ENCODE measurements at regions not wholly inside any gene's neighbourhood (a gene's known extent, or its start where the extent isn't known, plus 50 kb on each side); places are given as distances from the start of the nearest gene placed in this dataset.

- H3K4me1 ChIP-seq (ENCODE audit: control insufficient read depth in 2 of 2, insufficient read depth in 2 of 2, low read length in 2 of 2): no peaks in the 10 kb centered on the region
- 100% methylated on average over 1 of the region's 2 CpGs for WGBS (ENCODE audit: insufficient coverage)
- intact Hi-C loops (cut with micrococcal nuclease): no loop called here
- no peak overlapping the region for H3K4me3 ChIP-seq (ENCODE audit: control extremely low read depth in 1 of 5, extremely low read depth in 1 of 5, insufficient read depth in 1 of 5, low read depth in 2 of 5, low read length in 4 of 5)
- POLR2A ChIA-PET: no interaction called here
- no peaks in the 10 kb centered on the region for H4K20me1 ChIP-seq (ENCODE audit: control insufficient read depth, insufficient read depth, low read length, poor library complexity, severe bottlenecking)
- no peak overlapping the region for H3K27ac Mint-ChIP-seq
- H3K9ac ChIP-seq (ENCODE audit: low read length): no peak overlapping the region
- no peaks in the 10 kb centered on the region for H3K4me1 Mint-ChIP-seq
- H2AFZ ChIP-seq (ENCODE audit: insufficient read depth, low read depth, low read length, poor library complexity, severe bottlenecking): no peak overlapping the region
- CTCF ChIA-PET: no interaction called here
- H3K27me3 ChIP-seq (replicated peaks in 1 of 4; ENCODE audit: control extremely low read depth in 1 of 4, control insufficient read depth in 3 of 4, insufficient read depth in 4 of 4, low read length in 3 of 4): no peaks in the 10 kb centered on the region
- H3K27ac ChIP-seq (ENCODE audit: low read length in 2 of 2): no peak overlapping the region
- H3K4me2 ChIP-seq (replicated peaks; ENCODE audit: low read depth, low read length, poor library complexity, severe bottlenecking): no peak overlapping the region
- no peak overlapping the region for H3K4me3 Mint-ChIP-seq
- TF ChIP-seq CTCF (IDR thresholded peaks at IDR 0.05): no peak
- TF ChIP-seq EZH2 (IDR thresholded peaks at IDR 0.05; ENCODE audit: borderline replicate concordance, insufficient read depth, low read depth, low read length, poor library complexity, severe bottlenecking): no peak
- no peaks in the 10 kb centered on the region for H3K36me3 ChIP-seq (replicated peaks in 1 of 2; ENCODE audit: control extremely low read depth in 1 of 2, control insufficient read depth in 1 of 2, extremely low read depth in 1 of 2, insufficient read depth in 2 of 2, low read length in 1 of 2)
- ATAC-seq (ENCODE audit: low read depth) (no peak), DNase-seq (no peak)
- peaks cover 0 to 5% (median 0%) of the 10 kb centered on the region in 3 donors for H3K9me3 ChIP-seq (ENCODE audit: control extremely low read depth in 1 of 3, control insufficient read depth in 2 of 3, insufficient read depth in 1 of 3, low read length in 2 of 3)
- no peaks in the 10 kb centered on the region for H3K27me3 Mint-ChIP-seq
- peaks cover 8% of the 10 kb centered on the region for H3K9me3 Mint-ChIP-seq (ENCODE audit: insufficient read depth)
- H3K79me2 ChIP-seq (ENCODE audit: control insufficient read depth, insufficient read depth, low read length): no peaks in the 10 kb centered on the region
Observed at GRCh38 chr13:82701020-82701419, 1181.3 kb downstream of the SLITRK1 start.

GRCh38 chr13:82698941-82699340 lies 1183.3 kb downstream of the SLITRK1 start:
- peaks cover 5% of the 10 kb centered on the region for H3K9me3 Mint-ChIP-seq (ENCODE audit: insufficient read depth)
- H3K27me3 Mint-ChIP-seq: no peaks in the 10 kb centered on the region
- H4K20me1 ChIP-seq (ENCODE audit: control insufficient read depth, insufficient read depth, low read length, poor library complexity, severe bottlenecking): no peaks in the 10 kb centered on the region
- no peaks in the 10 kb centered on the region for H3K36me3 ChIP-seq (replicated peaks in 1 of 2; ENCODE audit: control extremely low read depth in 1 of 2, control insufficient read depth in 1 of 2, extremely low read depth in 1 of 2, insufficient read depth in 2 of 2, low read length in 1 of 2)
- CTCF ChIA-PET: no interaction called here
- ATAC-seq (ENCODE audit: low read depth) (no peak), DNase-seq (no peak)
- no peak overlapping the region for H2AFZ ChIP-seq (ENCODE audit: insufficient read depth, low read depth, low read length, poor library complexity, severe bottlenecking)
- intact Hi-C loops (cut with micrococcal nuclease): no loop called here
- no peak overlapping the region for H3K27ac Mint-ChIP-seq
- no peaks in the 10 kb centered on the region for H3K4me1 ChIP-seq (ENCODE audit: control insufficient read depth in 2 of 2, insufficient read depth in 2 of 2, low read length in 2 of 2)
- peaks cover 0 to 3% (median 0%) of the 10 kb centered on the region in 3 donors for H3K9me3 ChIP-seq (ENCODE audit: control extremely low read depth in 1 of 3, control insufficient read depth in 2 of 3, insufficient read depth in 1 of 3, low read length in 2 of 3)
- H3K9ac ChIP-seq (ENCODE audit: low read length): no peak overlapping the region
- POLR2A ChIA-PET: no interaction called here
- no peak for TF ChIP-seq EZH2 (IDR thresholded peaks at IDR 0.05; ENCODE audit: borderline replicate concordance, insufficient read depth, low read depth, low read length, poor library complexity, severe bottlenecking)
- TF ChIP-seq CTCF (IDR thresholded peaks at IDR 0.05): no peak
- no peak overlapping the region for H3K27ac ChIP-seq (ENCODE audit: low read length in 2 of 2)
- H3K4me2 ChIP-seq (replicated peaks; ENCODE audit: low read depth, low read length, poor library complexity, severe bottlenecking): no peak overlapping the region
- H3K27me3 ChIP-seq (replicated peaks in 1 of 4; ENCODE audit: control extremely low read depth in 1 of 4, control insufficient read depth in 3 of 4, insufficient read depth in 4 of 4, low read length in 3 of 4): no peaks in the 10 kb centered on the region
- H3K4me1 Mint-ChIP-seq: no peaks in the 10 kb centered on the region
- no peaks in the 10 kb centered on the region for H3K79me2 ChIP-seq (ENCODE audit: control insufficient read depth, insufficient read depth, low read length)
- no peak overlapping the region for H3K4me3 Mint-ChIP-seq
- no peak overlapping the region for H3K4me3 ChIP-seq (ENCODE audit: control extremely low read depth in 1 of 5, extremely low read depth in 1 of 5, insufficient read depth in 1 of 5, low read depth in 2 of 5, low read length in 4 of 5)
